Stomach (tissue), 8 donors: ENCODE measurements at regions not wholly inside any gene's neighbourhood (a gene's known extent, or its start where the extent isn't known, plus 50 kb on each side); places are given as distances from the start of the nearest gene placed in this dataset.

Experiments
- DNase-seq, 2 donors: peaks; one replicate each; pipeline versions ENCODE4 v3.0.0 to v3.0.0-alpha.2; 2013 to 2019
- H3K27ac ChIP-seq, 5 donors: fragments of 200-600 bp in 4 of 5; sonication (generic) in 4 of 5; one replicate each; pipeline ENCODE4 v1.5.1; 2013 to 2019; ENCODE audit warnings: mild to moderate bottlenecking in 1 of 5, moderate library complexity in 1 of 5
- H3K27me3 ChIP-seq, 3 donors: fragments of 200-600 bp; sonication (generic); one replicate each; pipeline ENCODE4 v1.5.1; 2017 to 2019; ENCODE audit warnings: mixed run types in 1 of 3
- H3K36me3 ChIP-seq, 4 donors: fragments of 200-600 bp; sonication (generic); 1 replicate in 3 of 4; 2 replicates in 1 of 4; pipeline ENCODE4 v1.5.1; 2016 to 2019
- H3K4me1 ChIP-seq, 4 donors: fragments of 200-600 bp; sonication (generic); one replicate each; pipeline ENCODE4 v1.5.1; 2016 to 2019
- H3K4me3 ChIP-seq, 4 donors: fragments of 200-600 bp; sonication (generic) in 3 of 4; one replicate each; pipeline ENCODE4 v1.5.1; 2016 to 2019; ENCODE audit warnings: mild to moderate bottlenecking in 1 of 4
- H3K9me3 ChIP-seq, 4 donors: fragments of 200-600 bp; sonication (generic); one replicate each; pipeline ENCODE4 v1.5.1; 2016 to 2019
- EP300 ChIP-seq: sonication (generic); formaldehyde crosslinking; IDR thresholded peaks from one replicate; pipeline ENCODE4 v1.6.1; 2017; ENCODE audit warnings: antibody characterized with exemption
- POLR2A ChIP-seq, 4 donors: fragments of 450-650 bp; IDR thresholded peaks; one replicate each; pipeline ENCODE4 v1.6.1; 2016; ENCODE audit warnings: antibody characterized with exemption in 4 of 4, control low read depth in 2 of 4, mild to moderate bottlenecking in 1 of 4, moderate library complexity in 1 of 4
- POLR2AphosphoS5 ChIP-seq, 3 donors: sonication (generic); formaldehyde crosslinking; IDR thresholded peaks; one replicate each; pipeline ENCODE4 v1.6.1; 2016; ENCODE audit warnings: antibody characterized with exemption in 3 of 3
- WGBS, 5 donors: extraction: QIAGEN DNeasy Blood & Tissue Kit in 3 of 5; methylation state at CpG; one replicate each; pipeline versions ENCODE4 v1.1.5 to v1.1.7; 2013 to 2018; 5-methylcytosine and 5-hydroxymethylcytosine counted together
- intact Hi-C: fragments of 100-400 bp; cut with DNase I; formaldehyde crosslinking; loops from one replicate; pipeline ENCODE4 v1.15.1; 2023; ENCODE audit warnings: low total_unique reads
- TF ChIP-seq, protein P1 (sequence below), 7 experiments: fragments of 450-650 bp in 4 of 7; fragments of 200-600 bp in 3 of 7; sonication (generic) in 3 of 7; IDR thresholded peaks; one replicate each; pipeline ENCODE4 v1.5.1; 2016 to 2019; ENCODE audit warnings: antibody characterized with exemption in 7 of 7, control low read depth in 2 of 7, mild to moderate bottlenecking in 1 of 7
- donor health status: healthy with polysubstance abuse.
- donor health status: Bipolar disorder and iron deficiency.
- donor health status: healthy.

DNA sequence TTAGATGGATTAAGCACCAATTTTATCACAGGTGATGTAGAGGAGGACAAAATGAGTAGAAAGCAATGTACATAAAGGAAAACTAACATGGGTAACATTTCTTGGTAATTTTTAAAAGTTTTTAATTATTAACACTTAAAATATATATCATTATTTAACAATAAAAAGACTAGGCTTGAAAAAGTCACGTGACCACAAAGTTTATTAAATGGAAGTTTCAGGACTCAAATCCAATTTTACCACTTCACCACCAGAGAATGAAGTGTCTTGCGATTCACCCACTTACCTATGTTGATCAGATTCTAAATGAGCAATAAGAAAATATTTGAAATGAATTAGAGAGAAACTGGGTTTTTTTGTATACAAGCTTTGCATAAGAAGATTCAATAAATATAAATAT is 721.3 kb downstream of the GBE1 start:
- intact Hi-C loops: no loop called here
- WGBS, 5 donors: 80 to 89% (median 87%) methylated on average over 2 of the region's 2 CpGs

DNA sequence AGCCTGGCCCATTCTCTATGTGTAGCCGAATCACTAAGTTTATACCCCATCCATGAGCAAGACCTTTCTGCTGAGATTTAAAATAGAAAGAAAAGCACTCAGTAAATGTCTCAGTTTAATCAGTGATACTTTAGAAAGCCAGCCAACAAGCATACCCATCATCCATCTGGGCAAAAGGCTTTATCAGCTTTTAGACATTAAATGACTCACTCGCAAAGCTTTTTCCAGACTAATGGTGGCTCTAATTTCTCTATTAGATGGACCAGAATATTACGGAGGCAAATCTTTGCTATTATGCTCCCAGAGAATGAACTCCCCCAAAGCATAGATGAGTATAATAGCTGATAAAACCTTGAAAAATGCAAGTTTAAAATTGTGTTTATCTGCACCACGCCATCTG is 727.8 kb downstream of the GBE1 start:
- Histone ChIP-seq H3K4me3 (no peak overlapping the region), H3K27me3 (no peaks in the 10 kb centered on the region), H3K36me3 (no peaks in the 10 kb centered on the region), H3K9me3 (no peaks in the 10 kb centered on the region), H3K4me1 (no peaks in the 10 kb centered on the region), H3K27ac (no peak overlapping the region)
- 81 to 93% (median 88%) methylated on average over 4 of the region's 4 CpGs for WGBS, 5 donors
- TF ChIP-seq POLR2AphosphoS5 (IDR thresholded peaks at IDR 0.05) (no peak), POLR2A (IDR thresholded peaks at IDR 0.05) (no peak)
- DNase-seq: no peak
- intact Hi-C loops: no loop called here

More for the DNA sequence above, 721.3 kb downstream of the GBE1 start:
- H3K9me3 ChIP-seq: peaks cover 0 to 3% (median 0%) of the 10 kb centered on the region in 4 donors
- TF ChIP-seq EP300 (no peak), POLR2AphosphoS5 (IDR thresholded peaks at IDR 0.05) (no peak), POLR2A (IDR thresholded peaks at IDR 0.05) (no peak)
- TF ChIP-seq, protein P1, sequence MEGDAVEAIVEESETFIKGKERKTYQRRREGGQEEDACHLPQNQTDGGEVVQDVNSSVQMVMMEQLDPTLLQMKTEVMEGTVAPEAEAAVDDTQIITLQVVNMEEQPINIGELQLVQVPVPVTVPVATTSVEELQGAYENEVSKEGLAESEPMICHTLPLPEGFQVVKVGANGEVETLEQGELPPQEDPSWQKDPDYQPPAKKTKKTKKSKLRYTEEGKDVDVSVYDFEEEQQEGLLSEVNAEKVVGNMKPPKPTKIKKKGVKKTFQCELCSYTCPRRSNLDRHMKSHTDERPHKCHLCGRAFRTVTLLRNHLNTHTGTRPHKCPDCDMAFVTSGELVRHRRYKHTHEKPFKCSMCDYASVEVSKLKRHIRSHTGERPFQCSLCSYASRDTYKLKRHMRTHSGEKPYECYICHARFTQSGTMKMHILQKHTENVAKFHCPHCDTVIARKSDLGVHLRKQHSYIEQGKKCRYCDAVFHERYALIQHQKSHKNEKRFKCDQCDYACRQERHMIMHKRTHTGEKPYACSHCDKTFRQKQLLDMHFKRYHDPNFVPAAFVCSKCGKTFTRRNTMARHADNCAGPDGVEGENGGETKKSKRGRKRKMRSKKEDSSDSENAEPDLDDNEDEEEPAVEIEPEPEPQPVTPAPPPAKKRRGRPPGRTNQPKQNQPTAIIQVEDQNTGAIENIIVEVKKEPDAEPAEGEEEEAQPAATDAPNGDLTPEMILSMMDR (IDR thresholded peaks at IDR 0.05): no peak
- H3K4me3 ChIP-seq: no peak overlapping the region
- no peak for DNase-seq
- no peaks in the 10 kb centered on the region for H3K4me1 ChIP-seq
- H3K27ac ChIP-seq: no peak overlapping the region
- H3K36me3 ChIP-seq: no peaks in the 10 kb centered on the region
- no peaks in the 10 kb centered on the region for H3K27me3 ChIP-seq

DNA sequence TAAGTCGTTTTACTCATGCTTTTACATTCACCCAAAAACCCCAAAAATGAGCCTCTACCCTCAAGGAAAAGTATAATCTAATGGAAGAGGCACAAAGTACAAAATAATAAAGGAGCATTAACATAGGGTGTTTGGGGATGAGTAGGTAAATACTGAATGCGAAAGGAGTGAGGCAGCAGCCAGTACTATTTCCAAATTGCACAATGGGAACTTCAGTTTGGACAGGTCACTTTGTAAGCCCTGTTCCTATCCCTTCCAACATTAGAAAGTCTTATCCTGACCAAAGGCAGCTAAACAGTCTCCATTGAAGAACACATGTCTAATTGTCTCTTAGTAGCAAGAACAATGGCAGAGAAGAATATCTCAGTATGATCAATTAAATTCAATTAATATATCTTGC is 728.3 kb downstream of the GBE1 start:
- H3K27me3 ChIP-seq: no peaks in the 10 kb centered on the region
- intact Hi-C loops: no loop called here
- 71 to 85% (median 80%) methylated on average over 2 of the region's 2 CpGs for WGBS, 5 donors

DNA sequence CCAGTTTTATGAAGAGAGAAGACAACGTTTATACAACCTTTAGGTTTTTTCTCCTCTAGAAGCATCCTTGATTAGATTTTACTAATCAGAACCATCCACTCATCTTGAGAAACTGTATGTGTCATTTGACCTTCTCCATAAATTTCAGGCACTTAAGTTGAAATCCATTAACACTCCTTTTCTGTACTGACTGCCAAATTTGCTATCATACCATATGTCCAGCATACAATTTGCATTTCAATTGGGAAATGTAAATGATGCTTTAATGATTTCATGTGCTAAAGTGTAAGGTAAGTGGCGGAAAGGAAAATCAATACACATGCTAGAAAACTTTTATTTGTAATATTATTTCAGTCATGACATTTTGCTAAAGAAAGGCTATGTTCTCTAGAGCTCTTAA is 731.6 kb downstream of the GBE1 start:
- Histone ChIP-seq H3K27ac (no peak overlapping the region), H3K4me1 (no peaks in the 10 kb centered on the region), H3K9me3 (no peaks in the 10 kb centered on the region), H3K27me3 (no peaks in the 10 kb centered on the region), H3K4me3 (no peak overlapping the region), H3K36me3 (no peaks in the 10 kb centered on the region)
- intact Hi-C loops: no loop called here
- TF ChIP-seq EP300 (no peak), POLR2AphosphoS5 (IDR thresholded peaks at IDR 0.05) (no peak), POLR2A (IDR thresholded peaks at IDR 0.05) (no peak)
- TF ChIP-seq, protein P1 (IDR thresholded peaks at IDR 0.05): no peak
- DNase-seq: no peak
- WGBS, 5 donors: 66 to 77% (median 71%) methylated on average over 2 of the region's 2 CpGs

More for the DNA sequence above, 728.3 kb downstream of the GBE1 start:
- DNase-seq: no peak
- Histone ChIP-seq H3K9me3 (no peaks in the 10 kb centered on the region), H3K4me3 (no peak overlapping the region), H3K27ac (no peak overlapping the region), H3K36me3 (no peaks in the 10 kb centered on the region), H3K4me1 (no peaks in the 10 kb centered on the region)
- TF ChIP-seq EP300 (no peak), POLR2A (IDR thresholded peaks at IDR 0.05) (no peak), POLR2AphosphoS5 (IDR thresholded peaks at IDR 0.05) (no peak)
- TF ChIP-seq, protein P1 (IDR thresholded peaks at IDR 0.05): no peak

DNA sequence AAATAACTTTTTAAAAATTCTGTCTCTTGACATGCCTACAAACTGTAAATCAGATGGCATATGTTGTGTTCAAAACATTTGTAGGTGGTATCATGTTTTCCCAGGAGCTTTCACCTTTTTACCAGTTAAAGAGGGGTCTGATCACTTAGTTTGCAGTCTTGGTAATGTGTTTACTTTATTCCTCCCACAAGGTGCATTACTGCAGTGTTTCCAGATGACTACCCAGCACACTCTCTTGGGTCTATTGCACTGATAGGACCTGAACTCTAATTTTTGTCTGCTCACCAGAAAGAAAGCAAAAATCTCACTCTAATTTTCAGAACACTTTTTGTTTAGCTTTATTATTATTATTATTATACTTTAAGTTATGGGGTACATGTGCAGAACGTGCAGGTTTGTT is 734.1 kb downstream of the GBE1 start:
- WGBS, 5 donors: 88 to 100% (median 90%) methylated on average over 1 of the region's 1 CpG
- no peaks in the 10 kb centered on the region for H3K27me3 ChIP-seq

More for the DNA sequence above, 734.1 kb downstream of the GBE1 start:
- peak in 1 of 2 donors; percentile 23 for DNase-seq
- TF ChIP-seq EP300 (no peak), POLR2AphosphoS5 (IDR thresholded peaks at IDR 0.05) (no peak), POLR2A (IDR thresholded peaks at IDR 0.05) (no peak)
- TF ChIP-seq, protein P1 (IDR thresholded peaks at IDR 0.05): no peak
- intact Hi-C loops: no loop called here
- Histone ChIP-seq H3K9me3 (no peaks in the 10 kb centered on the region), H3K36me3 (no peaks in the 10 kb centered on the region), H3K4me3 (no peak overlapping the region), H3K4me1 (no peaks in the 10 kb centered on the region), H3K27ac (no peak overlapping the region)
